ENCODE measurements at regions not wholly inside any gene's neighbourhood (a gene's known extent, or its start where the extent isn't known, plus 50 kb on each side); places are given as distances from the start of the nearest gene placed in this dataset.
A peak's percentile ranks its signal among the peaks of the same experiment; 100 is the strongest.

DNA sequence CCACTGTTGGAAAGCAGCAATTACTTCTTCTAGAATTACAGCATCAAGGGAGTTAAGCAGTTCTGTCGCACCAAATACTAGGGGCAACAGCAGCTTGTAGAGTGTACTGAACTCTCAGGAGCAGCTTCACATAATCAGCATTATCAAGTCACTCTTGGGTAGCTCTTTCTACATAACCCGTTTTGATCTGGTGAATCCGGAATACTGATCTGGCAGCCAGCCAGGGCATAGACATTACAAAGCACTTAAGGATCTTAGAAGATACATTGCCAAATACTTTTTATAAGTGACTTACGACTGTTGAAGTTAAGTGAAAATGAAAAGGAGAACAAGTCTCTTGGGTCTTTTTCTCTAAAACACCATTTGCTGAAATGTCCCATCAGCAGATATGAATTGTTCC lies 73.2 kb upstream of the NETO1 start:
- H4K20me1 ChIP-seq (ENCODE audit: insufficient read depth, low read length, poor library complexity, severe bottlenecking), result no peaks in the 10 kb centered on the region
- H2AFZ ChIP-seq (ENCODE audit: low read length), result no peak overlapping the region
- no peaks in the 10 kb centered on the region for H3K79me2 ChIP-seq (ENCODE audit: insufficient read depth, low read length)
- no peak overlapping the region for H3K4me3 ChIP-seq (ENCODE audit: low read length, poor library complexity, severe bottlenecking)
- no peaks in the 10 kb centered on the region for H3F3A ChIP-seq (ENCODE audit: low read depth)
- H3K9me3 ChIP-seq (ENCODE audit: insufficient read depth, low read depth, low read length), result no peaks in the 10 kb centered on the region
- TF ChIP-seq, protein P1, sequence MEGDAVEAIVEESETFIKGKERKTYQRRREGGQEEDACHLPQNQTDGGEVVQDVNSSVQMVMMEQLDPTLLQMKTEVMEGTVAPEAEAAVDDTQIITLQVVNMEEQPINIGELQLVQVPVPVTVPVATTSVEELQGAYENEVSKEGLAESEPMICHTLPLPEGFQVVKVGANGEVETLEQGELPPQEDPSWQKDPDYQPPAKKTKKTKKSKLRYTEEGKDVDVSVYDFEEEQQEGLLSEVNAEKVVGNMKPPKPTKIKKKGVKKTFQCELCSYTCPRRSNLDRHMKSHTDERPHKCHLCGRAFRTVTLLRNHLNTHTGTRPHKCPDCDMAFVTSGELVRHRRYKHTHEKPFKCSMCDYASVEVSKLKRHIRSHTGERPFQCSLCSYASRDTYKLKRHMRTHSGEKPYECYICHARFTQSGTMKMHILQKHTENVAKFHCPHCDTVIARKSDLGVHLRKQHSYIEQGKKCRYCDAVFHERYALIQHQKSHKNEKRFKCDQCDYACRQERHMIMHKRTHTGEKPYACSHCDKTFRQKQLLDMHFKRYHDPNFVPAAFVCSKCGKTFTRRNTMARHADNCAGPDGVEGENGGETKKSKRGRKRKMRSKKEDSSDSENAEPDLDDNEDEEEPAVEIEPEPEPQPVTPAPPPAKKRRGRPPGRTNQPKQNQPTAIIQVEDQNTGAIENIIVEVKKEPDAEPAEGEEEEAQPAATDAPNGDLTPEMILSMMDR (conservative IDR thresholded peaks at IDR 0.05; ENCODE audit: low read length), result no peak
- no peak for TF ChIP-seq EZH2phosphoT487 (IDR thresholded peaks at IDR 0.05; ENCODE audit: borderline replicate concordance)
- no peaks in the 10 kb centered on the region for H3K36me3 ChIP-seq (ENCODE audit: insufficient read depth, low read length)
- H3K27me3 ChIP-seq (ENCODE audit: insufficient read depth, low read length, poor library complexity, severe bottlenecking), result no peaks in the 10 kb centered on the region
- H3K4me1 ChIP-seq (ENCODE audit: insufficient read depth, low read length, poor library complexity, severe bottlenecking), result no peaks in the 10 kb centered on the region
- no peaks in the 10 kb centered on the region for H3K9me2 ChIP-seq (replicated peaks; ENCODE audit: low read depth, low read length)
- H3K9ac ChIP-seq (ENCODE audit: low read depth, low read length, poor library complexity, severe bottlenecking), result no peak overlapping the region
- no peak overlapping the region for H3K4me2 ChIP-seq (ENCODE audit: low read depth, low read length, poor library complexity, severe bottlenecking)

DNA sequence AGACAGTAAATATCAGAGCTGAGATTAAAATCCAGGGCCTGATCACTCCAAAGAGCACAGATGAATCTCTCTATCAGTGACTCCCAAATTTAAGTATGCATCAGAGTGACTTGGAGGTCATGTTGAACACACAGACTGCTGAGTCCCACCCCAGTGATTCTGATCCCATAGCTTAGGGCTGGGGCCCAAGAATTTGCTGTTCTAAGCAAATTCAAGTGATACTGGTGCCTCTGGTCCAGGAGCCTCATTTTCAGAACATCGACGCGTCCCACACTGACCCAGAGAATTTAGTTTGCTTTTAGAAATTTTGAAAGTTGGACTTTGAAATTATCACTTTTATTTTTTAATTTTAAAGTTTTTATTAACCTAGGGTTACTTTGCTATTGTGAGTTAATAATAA lies 72.7 kb upstream of the NETO1 start:
- no peaks in the 10 kb centered on the region for H3K4me1 ChIP-seq (ENCODE audit: insufficient read depth, low read length, poor library complexity, severe bottlenecking)
- H3K9ac ChIP-seq (ENCODE audit: low read depth, low read length, poor library complexity, severe bottlenecking), result no peak overlapping the region
- no peaks in the 10 kb centered on the region for H4K20me1 ChIP-seq (ENCODE audit: insufficient read depth, low read length, poor library complexity, severe bottlenecking)
- H3K9me2 ChIP-seq (replicated peaks; ENCODE audit: low read depth, low read length), result no peaks in the 10 kb centered on the region
- H3K79me2 ChIP-seq (ENCODE audit: insufficient read depth, low read length), result no peaks in the 10 kb centered on the region
- TF ChIP-seq EZH2phosphoT487 (IDR thresholded peaks at IDR 0.05; ENCODE audit: borderline replicate concordance), result no peak
- TF ChIP-seq, protein P1 (conservative IDR thresholded peaks at IDR 0.05; ENCODE audit: low read length), result no peak
- H3K27me3 ChIP-seq (ENCODE audit: insufficient read depth, low read length, poor library complexity, severe bottlenecking), result no peaks in the 10 kb centered on the region
- H3K4me3 ChIP-seq (ENCODE audit: low read length, poor library complexity, severe bottlenecking), result no peak overlapping the region
- H3K4me2 ChIP-seq (ENCODE audit: low read depth, low read length, poor library complexity, severe bottlenecking), result no peak overlapping the region
- no peaks in the 10 kb centered on the region for H3F3A ChIP-seq (ENCODE audit: low read depth)
- no peaks in the 10 kb centered on the region for H3K9me3 ChIP-seq (ENCODE audit: insufficient read depth, low read depth, low read length)
- no peak overlapping the region for H2AFZ ChIP-seq (ENCODE audit: low read length)
- no peaks in the 10 kb centered on the region for H3K36me3 ChIP-seq (ENCODE audit: insufficient read depth, low read length)

DNA sequence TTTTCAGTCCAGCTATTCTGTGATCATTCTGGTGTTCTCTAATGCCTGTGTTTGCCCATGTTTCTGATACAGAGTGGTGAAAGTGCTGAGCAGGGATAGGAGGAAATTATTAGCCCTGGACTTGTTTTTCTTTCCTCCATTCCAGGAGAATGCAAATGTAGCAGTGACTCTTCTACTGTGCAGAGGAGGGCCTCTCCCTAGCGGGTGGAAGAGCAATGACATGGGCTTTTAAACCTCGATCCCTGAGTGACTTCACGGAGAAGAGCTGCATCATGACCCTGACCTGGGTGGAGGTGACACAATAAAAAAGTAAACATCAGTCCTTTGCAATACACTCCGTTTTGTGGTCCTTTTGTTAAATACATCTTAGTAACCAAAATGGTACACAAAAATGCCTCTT lies 68.0 kb upstream of the NETO1 start:
- no peaks in the 10 kb centered on the region for H3K27me3 ChIP-seq (ENCODE audit: insufficient read depth, low read length, poor library complexity, severe bottlenecking)
- no peak overlapping the region for H3K4me2 ChIP-seq (ENCODE audit: low read depth, low read length, poor library complexity, severe bottlenecking)
- H4K20me1 ChIP-seq (ENCODE audit: insufficient read depth, low read length, poor library complexity, severe bottlenecking), result peaks cover 2% of the 10 kb centered on the region
- H3K9me2 ChIP-seq (replicated peaks; ENCODE audit: low read depth, low read length), result no peaks in the 10 kb centered on the region
- H3K9me3 ChIP-seq (ENCODE audit: insufficient read depth, low read depth, low read length), result no peaks in the 10 kb centered on the region
- TF ChIP-seq, protein P1 (conservative IDR thresholded peaks at IDR 0.05; ENCODE audit: low read length), result no peak
- no peak for TF ChIP-seq EZH2phosphoT487 (IDR thresholded peaks at IDR 0.05; ENCODE audit: borderline replicate concordance)
- H3F3A ChIP-seq (ENCODE audit: low read depth), result no peaks in the 10 kb centered on the region
- H3K36me3 ChIP-seq (ENCODE audit: insufficient read depth, low read length), result no peaks in the 10 kb centered on the region
- H3K4me3 ChIP-seq (ENCODE audit: low read length, poor library complexity, severe bottlenecking), result no peak overlapping the region
- H3K79me2 ChIP-seq (ENCODE audit: insufficient read depth, low read length), result no peaks in the 10 kb centered on the region
- H2AFZ ChIP-seq (ENCODE audit: low read length), result peak overlapping the region; percentile 51; the same call in 1 of the 2 replicates
- no peaks in the 10 kb centered on the region for H3K4me1 ChIP-seq (ENCODE audit: insufficient read depth, low read length, poor library complexity, severe bottlenecking)
- H3K9ac ChIP-seq (ENCODE audit: low read depth, low read length, poor library complexity, severe bottlenecking), result no peak overlapping the region

Measured in Loucy (cell line).